GM18505 (cell line): ENCODE measurements at regions not wholly inside any gene's neighbourhood (a gene's known extent, or its start where the extent isn't known, plus 50 kb on each side); places are given as distances from the start of the nearest gene placed in this dataset.

Experiments used
- ATAC-seq: cut with Tn5 transposase; IDR thresholded peaks from one replicate; pipeline ENCODE4 v1.9.1; 2021; ENCODE audit not compliant: unreplicated experiment
- POLR2A ChIP-seq: IDR thresholded peaks from 4 replicates; pipeline ENCODE4 v1.6.1; 2011; ENCODE audit warnings: borderline replicate concordance; ENCODE audit not compliant: insufficient read depth, insufficient read length; ENCODE audit errors: extremely low read depth

DNA sequence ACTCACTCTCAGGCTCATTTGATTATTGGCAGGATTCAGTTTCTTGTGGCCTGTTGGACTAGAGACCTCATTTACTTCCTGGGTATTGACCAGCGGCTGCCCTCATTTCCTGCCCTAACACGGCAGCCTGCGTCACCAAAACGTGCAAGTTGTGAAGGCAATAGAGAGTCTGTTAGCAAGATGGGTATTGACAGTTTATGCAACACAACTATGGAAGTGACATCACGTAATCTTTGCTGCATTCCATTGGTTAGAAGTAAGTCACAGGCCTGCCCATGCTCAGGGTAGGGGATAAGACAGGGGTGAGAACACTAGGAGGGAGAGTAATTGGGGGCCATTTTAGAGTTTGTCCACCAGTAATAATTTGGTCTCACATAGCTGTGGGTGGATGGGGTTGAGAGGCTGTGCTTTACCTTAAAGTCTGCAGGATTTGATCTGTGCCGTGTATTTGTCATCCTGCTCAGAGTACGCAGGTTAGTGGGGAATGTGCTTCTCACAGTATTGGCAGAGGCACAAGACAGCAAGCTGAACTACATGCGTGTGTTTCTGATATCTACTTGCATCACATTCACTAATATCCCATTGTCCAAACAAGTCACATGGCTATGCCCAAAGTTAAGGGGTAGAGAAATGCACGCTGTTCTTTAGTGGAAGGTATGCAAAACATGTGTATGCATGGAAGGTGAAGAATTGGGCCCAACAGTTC, 83.3 kb downstream of the EDEM1 start:
- TF ChIP-seq POLR2A = no peak
- ATAC-seq = no peak

DNA sequence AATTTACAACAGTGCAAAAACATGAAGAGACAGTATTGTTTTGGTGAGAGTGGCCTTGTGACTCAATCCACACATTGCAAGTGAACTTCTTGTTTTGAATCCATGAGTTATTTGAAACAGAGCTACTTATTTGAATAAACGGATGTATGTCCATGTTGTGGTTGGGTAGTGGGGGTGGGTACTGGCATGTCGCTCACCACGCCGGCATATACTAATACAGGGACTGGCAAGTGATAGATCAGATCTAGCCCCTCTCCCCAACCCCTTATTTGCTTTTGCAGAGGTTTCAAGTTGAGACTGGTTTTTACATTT, 83.8 kb downstream of the EDEM1 start:
- ATAC-seq = no peak

DNA sequence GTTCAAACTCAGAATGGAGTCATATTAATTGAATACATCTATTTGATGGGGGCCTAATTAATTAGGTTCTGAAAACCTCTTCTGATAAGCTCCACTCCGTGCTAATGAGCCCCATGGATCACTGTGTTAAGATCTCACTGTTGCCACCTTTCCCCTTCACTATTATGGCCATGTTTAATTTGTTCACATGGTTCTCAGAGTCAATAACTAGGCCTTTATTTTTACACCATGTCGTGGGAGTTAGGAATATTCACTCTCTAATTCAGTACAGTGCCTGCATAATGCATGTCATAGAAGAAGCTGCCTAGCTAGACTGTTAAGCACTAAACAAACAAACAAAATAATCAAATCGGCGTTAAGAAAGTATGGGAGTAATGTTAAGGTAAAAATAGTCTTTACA, 84.9 kb downstream of the EDEM1 start:
- TF ChIP-seq POLR2A = no peak
- no peak for ATAC-seq

More for the DNA sequence above, 83.8 kb downstream of the EDEM1 start:
- no peak for TF ChIP-seq POLR2A

DNA sequence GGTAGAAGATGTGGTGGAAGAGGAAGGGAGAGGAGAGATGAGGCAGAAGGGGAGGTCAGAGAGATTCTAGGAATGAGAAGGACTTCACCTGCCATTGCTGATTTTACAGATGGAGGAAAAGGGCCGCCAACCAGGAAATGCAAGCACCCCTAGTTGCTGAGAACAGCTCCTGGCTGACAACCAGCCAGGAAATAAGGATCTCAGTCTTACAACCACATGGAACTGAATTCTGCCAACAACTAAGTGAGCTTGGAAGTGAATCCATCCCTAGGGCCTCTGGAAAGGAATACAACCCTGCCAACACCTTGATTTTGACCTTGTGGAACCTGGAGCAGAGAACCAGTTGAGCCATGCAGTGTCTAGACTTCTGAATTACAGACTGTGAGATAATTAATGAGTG, 86.6 kb downstream of the EDEM1 start:
- TF ChIP-seq POLR2A = no peak
- ATAC-seq = no peak

GRCh38 chr3:5275529-5275928, 88.0 kb downstream of the EDEM1 start:
- ATAC-seq = no peak
- no peak for TF ChIP-seq POLR2A

DNA sequence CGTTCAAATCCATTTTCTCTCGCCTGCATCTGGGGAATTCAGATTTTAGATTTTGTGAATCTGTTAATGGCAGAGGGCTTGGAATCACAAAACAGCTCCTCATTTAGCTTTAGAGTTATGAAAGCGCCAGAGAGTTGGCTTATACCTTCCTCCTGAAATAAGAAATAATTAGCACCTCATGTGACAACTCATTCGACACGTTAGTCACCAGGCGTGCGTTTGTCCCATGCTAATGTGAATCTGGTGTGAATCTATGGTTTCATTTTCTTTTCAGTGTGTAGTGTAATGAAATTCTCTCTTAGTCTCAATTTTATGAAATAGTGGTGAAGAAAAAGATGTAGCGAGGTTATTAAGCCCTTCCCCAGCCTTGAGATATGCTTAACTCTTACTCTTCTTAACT, 89.4 kb downstream of the EDEM1 start:
- TF ChIP-seq POLR2A = no peak
- no peak for ATAC-seq

DNA sequence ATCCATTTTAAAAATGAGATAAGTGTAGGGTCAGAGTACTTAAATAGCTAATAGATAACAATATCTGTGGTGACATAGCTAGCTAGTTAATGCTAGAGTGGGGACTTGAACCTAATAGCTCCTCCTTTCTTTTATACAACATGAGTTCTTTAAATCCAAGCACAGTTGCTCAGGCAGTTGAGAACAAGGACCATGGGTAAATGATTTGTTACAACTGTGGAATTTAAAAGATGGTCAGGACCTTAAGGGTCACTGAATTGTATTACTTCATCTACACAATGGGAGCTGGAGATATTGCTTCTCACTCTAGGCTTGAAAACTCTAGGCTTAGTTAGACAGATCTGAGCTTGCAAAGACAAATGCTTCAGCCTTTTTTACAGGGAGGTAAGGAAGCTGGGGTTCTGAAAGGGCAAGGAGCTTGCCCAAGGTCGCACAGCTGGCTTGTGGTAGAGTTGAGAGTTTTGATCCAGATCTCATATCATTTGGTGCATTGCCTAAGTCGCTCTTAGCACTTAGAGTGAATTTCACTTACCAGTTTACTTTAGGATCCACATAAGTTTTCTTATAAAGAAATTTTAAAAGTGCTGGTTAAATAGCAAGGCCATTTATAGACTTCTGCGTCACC, 90.2 kb downstream of the EDEM1 start:
- TF ChIP-seq POLR2A = no peak
- ATAC-seq = no peak

DNA sequence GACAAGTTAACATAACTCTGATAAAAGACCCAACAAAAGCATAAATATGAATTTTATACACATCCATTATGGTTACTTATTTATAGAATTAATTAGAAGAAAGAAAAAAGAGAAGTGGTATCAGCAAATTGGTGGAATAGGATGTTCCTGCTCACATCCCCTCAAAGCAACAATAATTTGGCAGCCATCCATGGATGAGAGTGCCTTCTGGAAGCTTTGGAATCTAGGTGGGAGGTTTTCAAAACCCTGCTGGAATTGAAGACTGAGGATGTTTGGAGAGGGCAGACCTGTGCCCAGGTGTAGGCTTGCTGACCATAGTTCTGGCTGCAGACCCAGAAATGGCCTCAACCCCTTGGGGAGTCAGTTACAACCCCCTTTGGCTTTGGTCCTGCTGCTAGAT, 91.2 kb downstream of the EDEM1 start:
- no peak for TF ChIP-seq POLR2A
- ATAC-seq = no peak

- no peak for ATAC-seq
- no peak for TF ChIP-seq POLR2A
Observed at GRCh38 chr3:5282703-5283102, 95.2 kb downstream of the EDEM1 start.

DNA sequence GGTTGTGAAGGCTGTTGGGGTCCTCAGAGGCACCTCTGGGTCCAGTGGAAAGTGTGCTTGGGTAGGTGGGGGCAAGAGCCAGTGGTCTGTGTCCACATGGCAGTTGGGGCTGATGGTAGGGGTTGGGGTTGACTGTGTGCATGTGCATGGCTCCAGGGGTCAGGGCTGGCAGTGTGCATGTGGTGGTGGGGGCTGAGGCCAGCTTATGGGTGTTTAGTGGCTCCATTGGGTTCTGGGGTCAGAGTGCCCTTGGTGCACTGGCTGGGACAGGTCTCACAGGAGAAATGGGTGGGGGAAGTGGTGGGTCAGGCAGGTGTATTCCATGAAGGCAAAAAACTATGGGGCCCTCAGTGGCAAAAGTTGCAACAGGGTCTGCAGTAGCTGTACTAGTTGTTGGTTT, 97.9 kb downstream of the EDEM1 start:
- no peak for TF ChIP-seq POLR2A
- ATAC-seq = no peak

GRCh38 chr3:5290915-5291314, 103.4 kb downstream of the EDEM1 start:
- no peak for ATAC-seq
- TF ChIP-seq POLR2A = no peak

GRCh38 chr3:5292512-5292911, 105.0 kb downstream of the EDEM1 start:
- no peak for ATAC-seq
- no peak for TF ChIP-seq POLR2A

- no peak for TF ChIP-seq POLR2A
- no peak for ATAC-seq
Observed at GRCh38 chr3:5293207-5293606, 105.7 kb downstream of the EDEM1 start.

- TF ChIP-seq POLR2A = no peak
- no peak for ATAC-seq
Observed at GRCh38 chr3:5294356-5294755, 106.8 kb downstream of the EDEM1 start.
